ENCODE measurements at regions not wholly inside any gene's neighbourhood (a gene's known extent, or its start where the extent isn't known, plus 50 kb on each side); places are given as distances from the start of the nearest gene placed in this dataset.
"Not testable (repeated sequence)": the region's sequence is repeated elsewhere in the genome, so short reads cannot be mapped to it uniquely, and the experiment has no call there.

DNA sequence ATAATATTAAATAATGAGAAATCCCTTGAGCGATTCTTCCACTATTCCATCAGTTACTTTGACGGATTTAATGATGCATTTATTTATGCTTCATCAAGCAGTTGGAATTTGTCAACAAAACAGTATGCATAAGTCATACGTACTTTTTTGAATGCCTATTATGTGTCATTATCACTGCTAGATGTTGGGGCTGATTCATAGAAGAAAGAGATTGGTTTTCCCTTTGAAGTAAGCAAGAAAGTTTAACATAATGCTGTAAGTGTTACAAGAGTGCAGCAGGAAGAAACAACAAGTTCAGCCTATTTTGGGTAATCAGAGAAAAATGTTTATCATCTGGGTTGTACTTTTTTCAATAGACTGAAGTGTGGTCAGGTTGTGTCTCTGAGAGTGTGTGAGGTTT lies 121.2 kb upstream of the RANBP3L start:
- Histone ChIP-seq H3K9me3 (ENCODE audit: low read depth) (no peaks in the 10 kb centered on the region), H3K27me3 (no peaks in the 10 kb centered on the region), H3K27ac (no peak overlapping the region), H3K36me3 (no peaks in the 10 kb centered on the region), H3K4me1 (ENCODE audit: low read depth) (peaks cover 5% of the 10 kb centered on the region), H3K4me3 (no peak overlapping the region)
- TF ChIP-seq, protein P1, sequence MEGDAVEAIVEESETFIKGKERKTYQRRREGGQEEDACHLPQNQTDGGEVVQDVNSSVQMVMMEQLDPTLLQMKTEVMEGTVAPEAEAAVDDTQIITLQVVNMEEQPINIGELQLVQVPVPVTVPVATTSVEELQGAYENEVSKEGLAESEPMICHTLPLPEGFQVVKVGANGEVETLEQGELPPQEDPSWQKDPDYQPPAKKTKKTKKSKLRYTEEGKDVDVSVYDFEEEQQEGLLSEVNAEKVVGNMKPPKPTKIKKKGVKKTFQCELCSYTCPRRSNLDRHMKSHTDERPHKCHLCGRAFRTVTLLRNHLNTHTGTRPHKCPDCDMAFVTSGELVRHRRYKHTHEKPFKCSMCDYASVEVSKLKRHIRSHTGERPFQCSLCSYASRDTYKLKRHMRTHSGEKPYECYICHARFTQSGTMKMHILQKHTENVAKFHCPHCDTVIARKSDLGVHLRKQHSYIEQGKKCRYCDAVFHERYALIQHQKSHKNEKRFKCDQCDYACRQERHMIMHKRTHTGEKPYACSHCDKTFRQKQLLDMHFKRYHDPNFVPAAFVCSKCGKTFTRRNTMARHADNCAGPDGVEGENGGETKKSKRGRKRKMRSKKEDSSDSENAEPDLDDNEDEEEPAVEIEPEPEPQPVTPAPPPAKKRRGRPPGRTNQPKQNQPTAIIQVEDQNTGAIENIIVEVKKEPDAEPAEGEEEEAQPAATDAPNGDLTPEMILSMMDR (IDR thresholded peaks at IDR 0.05; ENCODE audit: low read depth, low read length): no peak
- DNase-seq (ENCODE audit: low read depth in 1 of 2, low spot score in 1 of 2): peak in 1 of 2 donors; percentile 36

- no peaks in the 10 kb centered on the region for H3K36me3 ChIP-seq
- DNase-seq (ENCODE audit: low read depth in 1 of 2, low spot score in 1 of 2): no peak
- H3K27ac ChIP-seq: no peak overlapping the region
These were observed 122.0 kb upstream of the RANBP3L start for GRCh38 chr5:36423578-36424307.

GRCh38 chr5:36426070-36426469 lies 124.4 kb upstream of the RANBP3L start:
- not testable (repeated sequence) for H3K4me1 ChIP-seq (ENCODE audit: low read depth); H3K4me3 ChIP-seq; H3K27ac ChIP-seq; H3K9me3 ChIP-seq (ENCODE audit: low read depth); H3K27me3 ChIP-seq; H3K36me3 ChIP-seq; DNase-seq (ENCODE audit: low read depth in 1 of 2, low spot score in 1 of 2)

More at GRCh38 chr5:36423578-36424307, 122.0 kb upstream of the RANBP3L start:
- H3K4me1 ChIP-seq (ENCODE audit: low read depth): no peaks in the 10 kb centered on the region
- H3K27me3 ChIP-seq: no peaks in the 10 kb centered on the region
- TF ChIP-seq, protein P1 (IDR thresholded peaks at IDR 0.05; ENCODE audit: low read depth, low read length): no peak
- no peaks in the 10 kb centered on the region for H3K9me3 ChIP-seq (ENCODE audit: low read depth)
- no peak overlapping the region for H3K4me3 ChIP-seq

GRCh38 chr5:36435516-36435915 lies 133.8 kb upstream of the RANBP3L start:
- TF ChIP-seq, protein P1 (IDR thresholded peaks at IDR 0.05; ENCODE audit: low read depth, low read length): no peak

DNA sequence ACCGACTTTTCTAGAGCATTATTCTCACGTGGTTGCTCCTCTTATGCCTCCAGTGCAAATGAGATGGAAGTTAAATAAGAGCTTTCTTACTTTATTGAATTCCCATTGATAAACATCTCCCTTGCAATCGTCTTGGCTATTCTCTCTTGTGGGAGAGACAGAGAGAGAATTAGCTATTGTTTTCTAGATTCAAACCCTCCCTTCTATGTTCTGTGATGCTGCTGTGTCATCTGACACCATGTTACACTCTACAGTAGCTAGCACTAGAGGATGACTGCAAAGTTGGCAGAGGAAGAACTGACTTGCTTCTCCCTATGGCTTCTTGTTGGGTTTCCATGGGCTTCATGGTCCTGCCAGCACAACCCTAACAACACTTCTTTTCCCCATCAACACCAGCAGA lies 134.6 kb upstream of the RANBP3L start:
- no peak for DNase-seq (ENCODE audit: low read depth in 1 of 2, low spot score in 1 of 2)
- TF ChIP-seq, protein P1 (IDR thresholded peaks at IDR 0.05; ENCODE audit: low read depth, low read length): no peak

More at GRCh38 chr5:36435516-36435915, 133.8 kb upstream of the RANBP3L start:
- H3K4me3 ChIP-seq: no peak overlapping the region
- H3K36me3 ChIP-seq: no peaks in the 10 kb centered on the region
- H3K27ac ChIP-seq: no peak overlapping the region
- H3K4me1 ChIP-seq (ENCODE audit: low read depth): no peaks in the 10 kb centered on the region
- no peaks in the 10 kb centered on the region for H3K9me3 ChIP-seq (ENCODE audit: low read depth)
- no peak for DNase-seq (ENCODE audit: low read depth in 1 of 2, low spot score in 1 of 2)
- no peaks in the 10 kb centered on the region for H3K27me3 ChIP-seq

DNA sequence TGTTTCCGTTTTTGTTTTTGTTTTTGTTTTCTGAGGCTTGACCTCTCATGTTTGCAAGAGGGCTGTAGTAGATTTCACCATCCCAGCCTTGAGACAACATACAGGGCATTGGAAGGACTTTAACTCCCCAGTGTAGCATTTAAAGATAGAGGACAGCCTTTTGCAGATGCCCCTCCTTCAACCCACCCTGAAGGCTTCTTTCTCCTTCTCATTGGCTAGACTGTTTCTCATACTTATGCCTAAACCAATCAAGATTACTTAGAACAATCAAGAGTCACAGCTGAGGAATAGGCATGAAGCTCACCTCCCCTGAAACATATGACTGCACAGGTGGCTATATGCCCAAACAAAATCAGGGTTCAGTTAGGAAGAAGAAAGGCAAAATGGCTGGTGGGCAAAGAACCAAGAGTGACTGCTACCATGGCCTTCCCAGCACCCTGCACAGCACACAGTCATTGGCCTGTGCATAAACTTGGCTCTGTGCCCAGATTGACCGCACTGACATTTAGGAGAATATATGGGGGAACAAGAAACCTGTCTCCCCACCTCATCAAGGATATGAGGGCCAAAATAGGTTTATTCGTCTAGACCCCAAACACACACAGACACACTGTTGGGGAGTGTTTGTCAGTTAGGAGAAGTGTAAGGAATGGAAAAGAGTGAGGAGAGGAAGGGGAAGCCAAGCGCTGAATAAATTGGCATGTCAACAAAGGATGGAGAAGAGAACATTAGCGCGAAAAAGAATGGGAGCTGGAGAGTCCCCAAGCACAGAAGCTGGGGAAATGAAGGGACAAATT lies 137.3 kb upstream of the RANBP3L start:
- Histone ChIP-seq H3K4me1 (ENCODE audit: low read depth) (peaks cover 7% of the 10 kb centered on the region), H3K36me3 (no peaks in the 10 kb centered on the region), H3K9me3 (ENCODE audit: low read depth) (no peaks in the 10 kb centered on the region), H3K27ac (no peak overlapping the region), H3K27me3 (no peaks in the 10 kb centered on the region), H3K4me3 (no peak overlapping the region)
- TF ChIP-seq, protein P1 (IDR thresholded peaks at IDR 0.05; ENCODE audit: low read depth, low read length): no peak
- no peak for DNase-seq (ENCODE audit: low read depth in 1 of 2, low spot score in 1 of 2)

More for the DNA sequence above, 134.6 kb upstream of the RANBP3L start:
- Histone ChIP-seq H3K9me3 (ENCODE audit: low read depth) (no peaks in the 10 kb centered on the region), H3K4me3 (no peak overlapping the region), H3K27me3 (no peaks in the 10 kb centered on the region), H3K4me1 (ENCODE audit: low read depth) (no peaks in the 10 kb centered on the region), H3K27ac (no peak overlapping the region), H3K36me3 (no peaks in the 10 kb centered on the region)
